CD4-positive, alpha-beta T cell (primary cell): ENCODE measurements at regions not wholly inside any gene's neighbourhood (a gene's known extent, or its start where the extent isn't known, plus 50 kb on each side); places are given as distances from the start of the nearest gene placed in this dataset.

Source experiments
- ATAC-seq: fragments of 200-7000 bp; cut with Tn5 transposase; one replicate; pipeline ENCODE4 v1.10.0; 2022; ENCODE audit warnings: mild to moderate bottlenecking; ENCODE audit not compliant: poor library complexity
- CTCF ChIA-PET: fragments of 350-600 bp; sonication (Branson Sonifier 250); formaldehyde crosslinking; loops from one replicate; lab custom pipeline; 2021; ENCODE audit warnings: antibody characterized with exemption, inconsistent platforms; lab: Charles Lee
- POLR2A ChIA-PET: fragments of 350-600 bp; sonication (Branson Sonifier 250); formaldehyde crosslinking; loops from one replicate; lab custom pipeline; 2021; ENCODE audit warnings: antibody characterized with exemption, inconsistent platforms; lab: Charles Lee
- DNase-seq, 14 experiments: peaks; one replicate each; pipeline ENCODE4 v3.0.0-alpha.2; 2013 to 2020; ENCODE audit warnings: mixed read lengths in 2 of 14
- H3K27ac ChIP-seq, 2 donors: one replicate each; pipeline versions ENCODE4 v1.5.1 to v1.7.0; 2013; ENCODE audit warnings: low read length in 2 of 2, low read depth in 1 of 2, mild to moderate bottlenecking in 1 of 2
- H3K27me3 ChIP-seq, 2 experiments: 1 replicate in 1 of 2; 2 replicates in 1 of 2; pipeline versions ENCODE4 v1.6.1 to v1.7.0; 2013; ENCODE audit warnings: low read length in 2 of 2, control low read depth in 1 of 2, mild to moderate bottlenecking in 1 of 2, moderate library complexity in 1 of 2; ENCODE audit not compliant: insufficient read depth in 2 of 2, control insufficient read depth in 1 of 2
- H3K36me3 ChIP-seq: one replicate; pipeline ENCODE4 v1.6.1; 2013; ENCODE audit warnings: low read length, control low read depth; ENCODE audit not compliant: insufficient read depth
- H3K4me1 ChIP-seq: one replicate; pipeline ENCODE4 v1.6.1; 2013; ENCODE audit warnings: low read length, control low read depth; ENCODE audit not compliant: insufficient read depth
- H3K4me3 ChIP-seq: one replicate; pipeline ENCODE4 v1.5.1; 2013; ENCODE audit warnings: mild to moderate bottlenecking, low read length, moderate library complexity
- H3K9me3 ChIP-seq, 2 experiments: 1 replicate in 1 of 2; 2 replicates in 1 of 2; pipeline versions ENCODE4 v1.6.1 to v1.7.0; 2013; ENCODE audit warnings: low read length in 2 of 2, mild to moderate bottlenecking in 2 of 2, control low read depth in 1 of 2, moderate library complexity in 1 of 2; ENCODE audit not compliant: control insufficient read depth in 1 of 2, insufficient read depth in 1 of 2
- H3K27ac Mint-ChIP-seq: one replicate; pipeline ENCODE4 v1.8.0; 2020; ENCODE audit warnings: mixed read lengths
- H3K27me3 Mint-ChIP-seq: one replicate; pipeline ENCODE4 v1.8.0; 2021; ENCODE audit warnings: mixed read lengths
- H3K36me3 Mint-ChIP-seq: one replicate; pipeline ENCODE4 v1.8.0; 2021; ENCODE audit warnings: low read depth, mixed read lengths
- H3K4me1 Mint-ChIP-seq: one replicate; pipeline ENCODE4 v1.8.0; 2021; ENCODE audit warnings: low read depth, mixed read lengths
- H3K4me3 Mint-ChIP-seq: one replicate; pipeline ENCODE4 v1.8.0; 2020; ENCODE audit warnings: mild to moderate bottlenecking, mixed read lengths
- H3K9me3 Mint-ChIP-seq: one replicate; pipeline ENCODE4 v1.8.0; 2020; ENCODE audit warnings: mixed read lengths
- intact Hi-C, 2 experiments: fragments of 100-400 bp; cut with DNase I in 1 of 2; cut with micrococcal nuclease in 1 of 2; formaldehyde crosslinking; loops; one replicate each; pipeline versions ENCODE4 v1.15.1 to v1.9.0; 2023 to 2025; cut with DNase I, micrococcal nuclease
- TF ChIP-seq, protein P1 (sequence below): fragments of 200-600 bp; IDR thresholded peaks from one replicate; pipeline ENCODE4 v1.8.0; 2022; ENCODE audit warnings: antibody characterized with exemption, mild to moderate bottlenecking

GRCh38 chr15:29970402-29970695, 112.4 kb upstream of the GOLGA8J start:
- no peak overlapping the region for H3K27ac ChIP-seq
- H3K27me3 ChIP-seq: peaks cover 27 to 49% of the 10 kb centered on the region in 2 experiments
- POLR2A ChIA-PET: no interaction called here
- no peak overlapping the region for H3K4me3 ChIP-seq
- DNase-seq: no peak
- Mint-ChIP-seq H3K4me1 (no peaks in the 10 kb centered on the region), H3K27me3 (peaks cover 76% of the 10 kb centered on the region), H3K27ac (no peak overlapping the region), H3K4me3 (no peak overlapping the region), H3K36me3 (no peaks in the 10 kb centered on the region), H3K9me3 (peaks cover 9% of the 10 kb centered on the region)
- intact Hi-C loops: no loop called here
- H3K4me1 ChIP-seq: no peaks in the 10 kb centered on the region
- no peak for ATAC-seq
- CTCF ChIA-PET: no interaction called here
- no peaks in the 10 kb centered on the region for H3K36me3 ChIP-seq
- TF ChIP-seq, protein P1, sequence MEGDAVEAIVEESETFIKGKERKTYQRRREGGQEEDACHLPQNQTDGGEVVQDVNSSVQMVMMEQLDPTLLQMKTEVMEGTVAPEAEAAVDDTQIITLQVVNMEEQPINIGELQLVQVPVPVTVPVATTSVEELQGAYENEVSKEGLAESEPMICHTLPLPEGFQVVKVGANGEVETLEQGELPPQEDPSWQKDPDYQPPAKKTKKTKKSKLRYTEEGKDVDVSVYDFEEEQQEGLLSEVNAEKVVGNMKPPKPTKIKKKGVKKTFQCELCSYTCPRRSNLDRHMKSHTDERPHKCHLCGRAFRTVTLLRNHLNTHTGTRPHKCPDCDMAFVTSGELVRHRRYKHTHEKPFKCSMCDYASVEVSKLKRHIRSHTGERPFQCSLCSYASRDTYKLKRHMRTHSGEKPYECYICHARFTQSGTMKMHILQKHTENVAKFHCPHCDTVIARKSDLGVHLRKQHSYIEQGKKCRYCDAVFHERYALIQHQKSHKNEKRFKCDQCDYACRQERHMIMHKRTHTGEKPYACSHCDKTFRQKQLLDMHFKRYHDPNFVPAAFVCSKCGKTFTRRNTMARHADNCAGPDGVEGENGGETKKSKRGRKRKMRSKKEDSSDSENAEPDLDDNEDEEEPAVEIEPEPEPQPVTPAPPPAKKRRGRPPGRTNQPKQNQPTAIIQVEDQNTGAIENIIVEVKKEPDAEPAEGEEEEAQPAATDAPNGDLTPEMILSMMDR: no peak
- no peaks in the 10 kb centered on the region for H3K9me3 ChIP-seq

DNA sequence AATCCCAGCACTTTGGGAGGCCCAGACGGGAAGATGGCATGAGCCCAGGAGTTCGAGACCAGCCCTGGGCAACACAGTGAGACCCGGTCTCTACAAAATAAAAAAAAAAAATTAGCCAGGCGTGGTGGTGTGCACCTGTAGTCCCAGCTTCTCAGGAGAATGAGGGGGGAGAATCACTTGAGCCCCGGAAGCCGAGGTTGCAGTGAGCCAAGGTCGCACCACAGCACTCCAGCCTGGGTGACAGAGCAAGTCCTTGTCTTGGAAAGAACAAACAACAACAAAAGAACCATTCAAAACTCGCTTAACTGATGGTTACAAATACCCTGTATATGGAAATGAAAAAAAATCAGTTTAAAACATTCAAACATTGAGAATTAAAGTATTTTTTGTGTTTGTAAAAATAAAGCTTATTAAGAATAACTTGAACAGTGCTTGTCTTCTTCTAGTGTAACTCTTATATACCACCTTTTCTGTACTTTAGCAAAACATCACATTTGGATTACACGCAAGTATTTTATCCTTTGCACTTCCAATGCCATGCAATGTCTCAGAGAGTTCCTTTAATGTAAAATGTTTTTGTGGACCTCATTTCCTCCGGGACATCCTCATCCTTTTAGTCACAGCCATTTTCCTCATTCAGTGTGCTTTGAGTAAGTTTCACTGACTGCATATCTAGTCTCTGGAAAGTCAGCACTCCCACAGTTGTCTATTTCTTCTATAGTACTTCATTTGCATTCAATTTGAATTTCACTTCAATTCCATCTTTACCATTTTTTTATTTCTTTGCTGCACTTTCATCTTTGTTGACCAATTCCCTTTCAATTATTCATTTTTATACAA, 113.0 kb upstream of the GOLGA8J start:
- Histone ChIP-seq H3K9me3 (no peaks in the 10 kb centered on the region), H3K27me3 (peaks cover 27 to 51% of the 10 kb centered on the region in 2 experiments), H3K27ac (no peak overlapping the region), H3K36me3 (no peaks in the 10 kb centered on the region), H3K4me1 (no peaks in the 10 kb centered on the region), H3K4me3 (no peak overlapping the region)
- POLR2A ChIA-PET: no interaction called here
- TF ChIP-seq, protein P1: no peak
- no peak for ATAC-seq
- CTCF ChIA-PET: no interaction called here
- Mint-ChIP-seq H3K27ac (no peak overlapping the region), H3K36me3 (no peaks in the 10 kb centered on the region), H3K4me3 (no peak overlapping the region), H3K27me3 (peaks cover 78% of the 10 kb centered on the region), H3K4me1 (no peaks in the 10 kb centered on the region), H3K9me3 (peaks cover 9% of the 10 kb centered on the region)
- no peak for DNase-seq
- intact Hi-C loops: no loop called here

- CTCF ChIA-PET: no interaction called here
- Mint-ChIP-seq H3K27me3 (peaks cover 76% of the 10 kb centered on the region), H3K27ac (no peak overlapping the region), H3K36me3 (no peaks in the 10 kb centered on the region), H3K4me1 (no peaks in the 10 kb centered on the region), H3K9me3 (peaks cover 9% of the 10 kb centered on the region), H3K4me3 (no peak overlapping the region)
- H3K4me3 ChIP-seq: no peak overlapping the region
- no peaks in the 10 kb centered on the region for H3K9me3 ChIP-seq
- peaks cover 27 to 56% of the 10 kb centered on the region in 2 experiments for H3K27me3 ChIP-seq
- H3K36me3 ChIP-seq: no peaks in the 10 kb centered on the region
- no peak overlapping the region for H3K27ac ChIP-seq
- POLR2A ChIA-PET: no interaction called here
- TF ChIP-seq, protein P1: no peak
- H3K4me1 ChIP-seq: no peaks in the 10 kb centered on the region
- intact Hi-C loops: no loop called here
- DNase-seq (no peak), ATAC-seq (no peak)
These were observed 113.7 kb upstream of the GOLGA8J start for GRCh38 chr15:29968895-29969561.
